SK-N-SH (cell line): ENCODE measurements at regions not wholly inside any gene's neighbourhood (a gene's known extent, or its start where the extent isn't known, plus 50 kb on each side); places are given as distances from the start of the nearest gene placed in this dataset.
"Not testable (repeated sequence)": the region's sequence is repeated elsewhere in the genome, so short reads cannot be mapped to it uniquely, and the experiment has no call there.

Experiments
- CTCF ChIA-PET: fragments of 300-600, 350-600 bp; formaldehyde crosslinking; extraction: SDS; loops from one replicate; lab custom pipeline; 2021; lab: Yijun Ruan, JAX
- POLR2A ChIA-PET: fragments of 350-600 bp; sonication (Branson Sonifier 250); formaldehyde crosslinking; extraction: SDS; loops from one replicate; lab custom pipeline; 2020; ENCODE audit warnings: antibody characterized with exemption, inconsistent platforms; lab: Yijun Ruan, JAX
- DNase-seq: peaks from one replicate; pipeline ENCODE4 v3.0.0; 2012
- H2AFZ ChIP-seq: fragments of 200-600 bp; sonication (generic); 2 replicates; pipeline ENCODE4 v1.8.1; 2016; ENCODE audit warnings: antibody characterized with exemption, mild to moderate bottlenecking, low read depth
- H3F3A ChIP-seq: fragments of 200-600 bp; sonication (generic); replicated peaks from 2 replicates; pipeline ENCODE3; 2016; ENCODE audit warnings: antibody characterized with exemption, mild to moderate bottlenecking; ENCODE audit not compliant: insufficient read depth
- H3K27ac ChIP-seq, 2 experiments: fragments of 200-500 bp in 1 of 2; fragments of 200-600 bp in 1 of 2; sonication (Bioruptor generic) in 1 of 2; sonication (generic), shearing (Covaris generic) in 1 of 2; 2 replicates each; pipeline versions ENCODE4 v1.5.1 to v1.6.1; 2014 to 2016; ENCODE audit warnings: low read depth in 2 of 2, inconsistent platforms in 1 of 2, low read length in 1 of 2, mild to moderate bottlenecking in 1 of 2, mixed read lengths in 1 of 2
- H3K27me3 ChIP-seq: fragments of 200-600 bp; sonication (generic), shearing (Covaris generic); 2 replicates; pipeline ENCODE4 v1.6.1; 2016; ENCODE audit warnings: mixed run types; ENCODE audit not compliant: insufficient read depth
- H3K36me3 ChIP-seq, 2 experiments: fragments of 200-500 bp in 1 of 2; fragments of 200-600 bp in 1 of 2; sonication (Bioruptor generic) in 1 of 2; sonication (generic) in 1 of 2; replicated peaks in 1 of 2; 2 replicates each; pipeline versions ENCODE3 to v1.5.1; 2014 to 2016; ENCODE audit warnings: low read length in 1 of 2, mild to moderate bottlenecking in 1 of 2; ENCODE audit not compliant: insufficient read depth in 2 of 2, control insufficient read depth in 1 of 2
- H3K4me1 ChIP-seq, 2 experiments: fragments of 200-500 bp in 1 of 2; fragments of 200-600 bp in 1 of 2; sonication (Bioruptor generic) in 1 of 2; sonication (generic), shearing (Covaris generic) in 1 of 2; 2 replicates each; pipeline versions ENCODE4 v1.5.1 to v1.6.1; 2014 to 2016; ENCODE audit warnings: low read depth in 1 of 2, low read length in 1 of 2, mixed run types in 1 of 2; ENCODE audit not compliant: insufficient read depth in 2 of 2, control insufficient read depth in 1 of 2
- H3K4me2 ChIP-seq: fragments of 200-600 bp; sonication (generic), shearing (Covaris generic); 2 replicates; pipeline ENCODE4 v1.6.1; 2017; ENCODE audit warnings: mixed run types
- H3K4me3 ChIP-seq, 2 experiments: fragments of 200-500 bp in 1 of 2; fragments of 200-600 bp in 1 of 2; sonication (Bioruptor generic) in 1 of 2; sonication (generic), shearing (Covaris generic) in 1 of 2; 2 replicates each; pipeline versions ENCODE4 v1.5.1 to v1.8.1; 2014 to 2016; ENCODE audit warnings: low read depth in 2 of 2, inconsistent platforms in 1 of 2, low read length in 1 of 2, mild to moderate bottlenecking in 1 of 2, mixed read lengths in 1 of 2, moderate library complexity in 1 of 2
- H3K79me2 ChIP-seq: fragments of 200-600 bp; sonication (generic); 2 replicates; pipeline ENCODE4 v1.8.1; 2017; ENCODE audit warnings: mild to moderate bottlenecking; ENCODE audit not compliant: insufficient read depth
- H3K9ac ChIP-seq: fragments of 200-600 bp; sonication (generic); 2 replicates; pipeline ENCODE4 v1.6.1; 2017; ENCODE audit warnings: mixed run types
- H3K9me2 ChIP-seq: fragments of 200-600 bp; sonication (generic); 2 replicates; pipeline ENCODE4 v1.6.1; 2017; ENCODE audit warnings: mixed run types
- H3K9me3 ChIP-seq: fragments of 200-600 bp; sonication (generic); 2 replicates; pipeline ENCODE4 v1.6.1; 2017; ENCODE audit warnings: mixed run types, mild to moderate bottlenecking, moderate library complexity
- H4K20me1 ChIP-seq: fragments of 200-600 bp; sonication (generic); 2 replicates; pipeline ENCODE4 v1.6.1; 2017; ENCODE audit warnings: mild to moderate bottlenecking, mixed run types; ENCODE audit not compliant: insufficient read depth
- FOSL2 ChIP-seq: IDR thresholded peaks from 2 replicates; pipeline ENCODE4 v1.4.0; 2012; ENCODE audit warnings: low read depth, mild to moderate bottlenecking, moderate library complexity, borderline replicate concordance
- FOXJ3 ChIP-seq: sonication (generic); formaldehyde crosslinking; IDR thresholded peaks from 2 replicates; pipeline ENCODE4 v1.5.1; 2020; ENCODE audit warnings: mild to moderate bottlenecking, missing genetic modification reagents
- NFIC ChIP-seq: IDR thresholded peaks from 2 replicates; pipeline ENCODE4 v1.4.0; 2012; ENCODE audit warnings: borderline replicate concordance
- SMC3 ChIP-seq: IDR thresholded peaks from 2 replicates; pipeline ENCODE4 v1.6.1; 2012; ENCODE audit warnings: low read depth, low read length, improper control_type of control experiment
- TEAD4 ChIP-seq: IDR thresholded peaks from 2 replicates; pipeline ENCODE4 v1.4.0; 2012; ENCODE audit warnings: mild to moderate bottlenecking, borderline replicate concordance; ENCODE audit not compliant: insufficient read depth
- WGBS: methylation state at CpG from one replicate; pipeline ENCODE4 v1.1.6; 2017; ENCODE audit warnings: low lambda C conversion rate; 5-methylcytosine and 5-hydroxymethylcytosine counted together

- Histone ChIP-seq H3K36me3 (no peaks in the 10 kb centered on the region), H3K4me2 (no peak overlapping the region), H3K79me2 (no peaks in the 10 kb centered on the region), H4K20me1 (no peaks in the 10 kb centered on the region), H3K4me3 (no peak overlapping the region), H3F3A (no peaks in the 10 kb centered on the region), H3K9me3 (no peaks in the 10 kb centered on the region), H3K4me1 (peaks cover 0 to 4% of the 10 kb centered on the region in 2 experiments; a peak in 1 of 4 replicates), H3K27ac (no peak overlapping the region), H2AFZ (no peak overlapping the region), H3K9ac (no peak overlapping the region), H3K27me3 (no peaks in the 10 kb centered on the region), H3K9me2 (no peaks in the 10 kb centered on the region)
- 75% methylated on average over 9 of the region's 15 CpGs for WGBS
- no peak for TF ChIP-seq FOSL2
- ChIA-PET POLR2A (no interaction called here), CTCF (interaction anchor here (0.6 to 0.9 kb wide), 2 partner anchors 13 to 150 kb away, joined by 3 read pairs; no protein-coding TSS in a partner anchor)
- DNase-seq = no peak
These were observed 106.6 kb downstream of the RNASET2 start for GRCh38 chr6:166849749-166850183.

- H4K20me1 ChIP-seq = no peaks in the 10 kb centered on the region
- H3K27ac ChIP-seq = no peak overlapping the region
- H3F3A ChIP-seq = no peaks in the 10 kb centered on the region
- H3K4me1 ChIP-seq = peaks cover 0 to 4% of the 10 kb centered on the region in 2 experiments; a peak in 1 of 4 replicates
- no peak overlapping the region for H3K4me2 ChIP-seq
- H3K27me3 ChIP-seq = no peaks in the 10 kb centered on the region
- WGBS = 65% methylated on average over 18 of the region's 20 CpGs
- no peak for DNase-seq
- CTCF ChIA-PET = interaction anchor here (0.5 to 0.9 kb wide), 3 partner anchors 13 to 151 kb away, joined by 3 read pairs; no protein-coding TSS in a partner anchor
- H2AFZ ChIP-seq = no peak overlapping the region
- H3K9me2 ChIP-seq = no peaks in the 10 kb centered on the region
- H3K79me2 ChIP-seq = no peaks in the 10 kb centered on the region
- H3K4me3 ChIP-seq = no peak overlapping the region
- TF ChIP-seq SMC3 (no peak), FOXJ3 (no peak), TEAD4 (no peak), NFIC (no peak)
- H3K36me3 ChIP-seq = no peaks in the 10 kb centered on the region
- no peaks in the 10 kb centered on the region for H3K9me3 ChIP-seq
- POLR2A ChIA-PET = no interaction called here
- H3K9ac ChIP-seq = no peak overlapping the region
These were observed 107.2 kb downstream of the RNASET2 start for GRCh38 chr6:166848979-166849748.

DNA sequence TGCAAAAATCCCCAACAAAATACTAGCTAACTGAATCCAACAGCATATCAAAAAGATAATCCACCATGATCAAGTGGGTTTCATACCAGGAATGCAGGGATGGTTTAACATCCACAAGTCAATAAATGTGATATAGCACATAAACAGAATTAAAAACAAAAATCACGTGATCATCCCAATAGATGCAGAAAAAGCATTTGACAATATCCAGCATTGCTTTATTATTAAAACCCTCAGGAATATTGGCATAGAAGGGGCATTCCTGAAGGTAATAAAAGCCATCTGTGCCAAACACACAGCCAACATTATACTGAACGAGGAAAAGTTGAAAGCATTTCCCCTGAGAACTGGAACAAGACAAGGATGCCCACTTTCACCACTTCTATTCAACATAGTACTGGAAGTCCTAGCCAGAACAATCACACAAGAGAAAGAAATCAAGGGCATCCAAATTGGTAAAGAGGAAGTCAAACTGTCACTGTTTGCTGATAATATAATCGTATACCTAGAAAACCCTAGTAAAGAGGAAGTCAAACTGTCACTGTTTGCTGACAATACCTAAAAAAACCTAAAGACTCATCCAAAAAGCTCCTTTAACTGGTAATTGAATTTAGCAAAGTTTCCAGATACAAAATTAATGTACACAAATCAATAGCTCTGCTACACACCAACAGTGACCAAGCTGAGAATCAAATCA is 109.8 kb downstream of the RNASET2 start:
- CTCF ChIA-PET = interaction anchor here (1.1 to 1.2 kb wide), 2 partner anchors 17 to 72 kb away, joined by 3 read pairs; no protein-coding TSS in a partner anchor
- H3K27me3 ChIP-seq, H3K4me2 ChIP-seq, H3K27ac ChIP-seq, H3K9me3 ChIP-seq, H3K4me1 ChIP-seq, H3K9me2 ChIP-seq, H3F3A ChIP-seq, H3K9ac ChIP-seq, H3K36me3 ChIP-seq, H3K4me3 ChIP-seq, DNase-seq, POLR2A ChIA-PET, H3K79me2 ChIP-seq, H4K20me1 ChIP-seq, H2AFZ ChIP-seq: not testable (repeated sequence)
- 4% methylated on average over 3 of the region's 3 CpGs for WGBS
